ENCODE measurements at regions not wholly inside any gene's neighbourhood (a gene's known extent, or its start where the extent isn't known, plus 50 kb on each side); places are given as distances from the start of the nearest gene placed in this dataset.
"Not testable (repeated sequence)": the region's sequence is repeated elsewhere in the genome, so short reads cannot be mapped to it uniquely, and the experiment has no call there.

GRCh38 chr3:5376761-5377160 is 189.3 kb downstream of the EDEM1 start:
- H3K4me3 ChIP-seq (replicated peaks; ENCODE audit: low read depth, low read length): no peak overlapping the region
- TF ChIP-seq CTCF (IDR thresholded peaks at IDR 0.05; ENCODE audit: low read length, missing control alignments): no peak
- DNase-seq (ENCODE audit: low read depth): no peak

- H3K4me3 ChIP-seq (replicated peaks; ENCODE audit: low read depth, low read length); DNase-seq (ENCODE audit: low read depth): not testable (repeated sequence)
These were observed 191.8 kb downstream of the EDEM1 start for GRCh38 chr3:5379266-5379665.

- DNase-seq (ENCODE audit: low read depth); H3K4me3 ChIP-seq (replicated peaks; ENCODE audit: low read depth, low read length): not testable (repeated sequence)
These were observed 196.2 kb downstream of the EDEM1 start for GRCh38 chr3:5383486-5384263.

GRCh38 chr3:5384557-5385236 is 197.2 kb downstream of the EDEM1 start:
- TF ChIP-seq CTCF (IDR thresholded peaks at IDR 0.05; ENCODE audit: low read length, missing control alignments): no peak
- no peak for DNase-seq (ENCODE audit: low read depth)
- no peak overlapping the region for H3K4me3 ChIP-seq (replicated peaks; ENCODE audit: low read depth, low read length)

- TF ChIP-seq CTCF (IDR thresholded peaks at IDR 0.05; ENCODE audit: low read length, missing control alignments): no peak
- no peak for DNase-seq (ENCODE audit: low read depth)
- no peak overlapping the region for H3K4me3 ChIP-seq (replicated peaks; ENCODE audit: low read depth, low read length)
These were observed 200.6 kb downstream of the EDEM1 start for GRCh38 chr3:5388091-5388490.

GRCh38 chr3:5389057-5389456 is 201.6 kb downstream of the EDEM1 start:
- DNase-seq (ENCODE audit: low read depth): no peak
- H3K4me3 ChIP-seq (replicated peaks; ENCODE audit: low read depth, low read length): no peak overlapping the region

GRCh38 chr3:5390221-5390620 is 202.7 kb downstream of the EDEM1 start:
- H3K4me3 ChIP-seq (replicated peaks; ENCODE audit: low read depth, low read length): no peak overlapping the region
- no peak for TF ChIP-seq CTCF (IDR thresholded peaks at IDR 0.05; ENCODE audit: low read length, missing control alignments)
- DNase-seq (ENCODE audit: low read depth): no peak

More at GRCh38 chr3:5389057-5389456, 201.6 kb downstream of the EDEM1 start:
- no peak for TF ChIP-seq CTCF (IDR thresholded peaks at IDR 0.05; ENCODE audit: low read length, missing control alignments)
